ENCODE measurements at regions not wholly inside any gene's neighbourhood (a gene's known extent, or its start where the extent isn't known, plus 50 kb on each side); places are given as distances from the start of the nearest gene placed in this dataset.

- TF ChIP-seq ZNF274 (IDR thresholded peaks at IDR 0.05; ENCODE audit: low read depth, low read length) (no peak), YY1 (IDR thresholded peaks at IDR 0.05; ENCODE audit: insufficient read depth, insufficient read length) (no peak)
These were observed 145.4 kb upstream of the IER5L start for GRCh38 chr9:129323376-129323998.
